ENCODE measurements at regions not wholly inside any gene's neighbourhood (a gene's known extent, or its start where the extent isn't known, plus 50 kb on each side); places are given as distances from the start of the nearest gene placed in this dataset.

DNA sequence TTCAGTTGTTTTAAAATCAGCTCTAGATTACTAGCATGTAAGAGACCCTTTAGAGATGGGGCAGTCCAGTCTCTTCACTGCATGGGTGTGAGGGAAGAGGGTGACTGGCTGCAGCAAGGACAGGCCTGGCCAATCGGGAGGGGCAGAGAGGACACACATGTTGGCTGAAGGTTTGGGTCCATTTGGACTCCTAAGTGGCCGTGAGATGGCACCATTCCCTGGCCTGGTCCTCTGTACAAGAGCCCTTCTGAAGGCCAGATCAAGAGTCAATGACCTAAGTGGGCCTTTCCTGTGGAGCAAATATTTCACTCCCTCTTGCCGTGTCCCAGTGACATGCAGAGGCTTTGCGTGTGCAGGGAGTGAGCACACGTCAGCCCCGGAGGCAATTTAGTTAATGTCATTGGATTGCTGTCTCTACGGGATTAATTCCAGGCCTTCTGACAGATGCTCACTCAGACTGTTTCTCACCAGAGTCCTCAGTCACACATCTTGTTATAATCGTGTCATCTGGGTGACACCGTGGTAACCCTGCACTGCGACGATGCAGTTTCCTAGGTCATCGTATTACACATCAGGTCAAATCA is 613.0 kb downstream of the NPHP4 start:
- no peaks in the 10 kb centered on the region for H3K36me3 ChIP-seq (ENCODE audit: control insufficient read depth in 4 of 4, insufficient read depth in 3 of 4, low read depth in 1 of 4, low read length in 3 of 4)
- H3K9me3 ChIP-seq (ENCODE audit: control insufficient read depth in 4 of 4, low read length in 3 of 4): no peaks in the 10 kb centered on the region
- no peak overlapping the region for H3K27ac ChIP-seq (ENCODE audit: low read depth in 1 of 2, low read length in 2 of 2)
- no peak overlapping the region for H3K4me3 ChIP-seq (ENCODE audit: low read depth in 1 of 3, low read length in 3 of 3)
- DNase-seq (ENCODE audit: low spot score): no peak
- no peaks in the 10 kb centered on the region for H3K27me3 ChIP-seq (ENCODE audit: control insufficient read depth in 4 of 4, insufficient read depth in 4 of 4, low read length in 3 of 4)
- WGBS: 82% methylated on average over 12 of the region's 12 CpGs
- no peak overlapping the region for H3K9ac ChIP-seq (ENCODE audit: low read depth in 1 of 2, low read length in 2 of 2)
- no peak for TF ChIP-seq HNF4G (IDR thresholded peaks at IDR 0.05)
- no peak for TF ChIP-seq EGR1 (IDR thresholded peaks at IDR 0.05; ENCODE audit: low read depth in 2 of 2)
- no peak for TF ChIP-seq RXRA (IDR thresholded peaks at IDR 0.05)
- TF ChIP-seq, protein P1, sequence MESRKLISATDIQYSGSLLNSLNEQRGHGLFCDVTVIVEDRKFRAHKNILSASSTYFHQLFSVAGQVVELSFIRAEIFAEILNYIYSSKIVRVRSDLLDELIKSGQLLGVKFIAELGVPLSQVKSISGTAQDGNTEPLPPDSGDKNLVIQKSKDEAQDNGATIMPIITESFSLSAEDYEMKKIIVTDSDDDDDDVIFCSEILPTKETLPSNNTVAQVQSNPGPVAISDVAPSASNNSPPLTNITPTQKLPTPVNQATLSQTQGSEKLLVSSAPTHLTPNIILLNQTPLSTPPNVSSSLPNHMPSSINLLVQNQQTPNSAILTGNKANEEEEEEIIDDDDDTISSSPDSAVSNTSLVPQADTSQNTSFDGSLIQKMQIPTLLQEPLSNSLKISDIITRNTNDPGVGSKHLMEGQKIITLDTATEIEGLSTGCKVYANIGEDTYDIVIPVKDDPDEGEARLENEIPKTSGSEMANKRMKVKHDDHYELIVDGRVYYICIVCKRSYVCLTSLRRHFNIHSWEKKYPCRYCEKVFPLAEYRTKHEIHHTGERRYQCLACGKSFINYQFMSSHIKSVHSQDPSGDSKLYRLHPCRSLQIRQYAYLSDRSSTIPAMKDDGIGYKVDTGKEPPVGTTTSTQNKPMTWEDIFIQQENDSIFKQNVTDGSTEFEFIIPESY (IDR thresholded peaks at IDR 0.05): no peak
- TF ChIP-seq GABPA (IDR thresholded peaks at IDR 0.05 in 1 of 2, conservative IDR thresholded peaks at IDR 0.05 in 1 of 2): no peak
- TF ChIP-seq, protein P2, sequence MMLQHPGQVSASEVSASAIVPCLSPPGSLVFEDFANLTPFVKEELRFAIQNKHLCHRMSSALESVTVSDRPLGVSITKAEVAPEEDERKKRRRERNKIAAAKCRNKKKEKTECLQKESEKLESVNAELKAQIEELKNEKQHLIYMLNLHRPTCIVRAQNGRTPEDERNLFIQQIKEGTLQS (IDR thresholded peaks at IDR 0.05): no peak
- no peak for TF ChIP-seq JUND (IDR thresholded peaks at IDR 0.05)
- TF ChIP-seq, protein P3, sequence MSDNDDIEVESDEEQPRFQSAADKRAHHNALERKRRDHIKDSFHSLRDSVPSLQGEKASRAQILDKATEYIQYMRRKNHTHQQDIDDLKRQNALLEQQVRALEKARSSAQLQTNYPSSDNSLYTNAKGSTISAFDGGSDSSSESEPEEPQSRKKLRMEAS (IDR thresholded peaks at IDR 0.05): no peak
- no peak for TF ChIP-seq FOXA1 (IDR thresholded peaks at IDR 0.05)
- TF ChIP-seq, protein P4, sequence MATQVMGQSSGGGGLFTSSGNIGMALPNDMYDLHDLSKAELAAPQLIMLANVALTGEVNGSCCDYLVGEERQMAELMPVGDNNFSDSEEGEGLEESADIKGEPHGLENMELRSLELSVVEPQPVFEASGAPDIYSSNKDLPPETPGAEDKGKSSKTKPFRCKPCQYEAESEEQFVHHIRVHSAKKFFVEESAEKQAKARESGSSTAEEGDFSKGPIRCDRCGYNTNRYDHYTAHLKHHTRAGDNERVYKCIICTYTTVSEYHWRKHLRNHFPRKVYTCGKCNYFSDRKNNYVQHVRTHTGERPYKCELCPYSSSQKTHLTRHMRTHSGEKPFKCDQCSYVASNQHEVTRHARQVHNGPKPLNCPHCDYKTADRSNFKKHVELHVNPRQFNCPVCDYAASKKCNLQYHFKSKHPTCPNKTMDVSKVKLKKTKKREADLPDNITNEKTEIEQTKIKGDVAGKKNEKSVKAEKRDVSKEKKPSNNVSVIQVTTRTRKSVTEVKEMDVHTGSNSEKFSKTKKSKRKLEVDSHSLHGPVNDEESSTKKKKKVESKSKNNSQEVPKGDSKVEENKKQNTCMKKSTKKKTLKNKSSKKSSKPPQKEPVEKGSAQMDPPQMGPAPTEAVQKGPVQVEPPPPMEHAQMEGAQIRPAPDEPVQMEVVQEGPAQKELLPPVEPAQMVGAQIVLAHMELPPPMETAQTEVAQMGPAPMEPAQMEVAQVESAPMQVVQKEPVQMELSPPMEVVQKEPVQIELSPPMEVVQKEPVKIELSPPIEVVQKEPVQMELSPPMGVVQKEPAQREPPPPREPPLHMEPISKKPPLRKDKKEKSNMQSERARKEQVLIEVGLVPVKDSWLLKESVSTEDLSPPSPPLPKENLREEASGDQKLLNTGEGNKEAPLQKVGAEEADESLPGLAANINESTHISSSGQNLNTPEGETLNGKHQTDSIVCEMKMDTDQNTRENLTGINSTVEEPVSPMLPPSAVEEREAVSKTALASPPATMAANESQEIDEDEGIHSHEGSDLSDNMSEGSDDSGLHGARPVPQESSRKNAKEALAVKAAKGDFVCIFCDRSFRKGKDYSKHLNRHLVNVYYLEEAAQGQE (IDR thresholded peaks at IDR 0.05): no peak
- TF ChIP-seq, protein P5, sequence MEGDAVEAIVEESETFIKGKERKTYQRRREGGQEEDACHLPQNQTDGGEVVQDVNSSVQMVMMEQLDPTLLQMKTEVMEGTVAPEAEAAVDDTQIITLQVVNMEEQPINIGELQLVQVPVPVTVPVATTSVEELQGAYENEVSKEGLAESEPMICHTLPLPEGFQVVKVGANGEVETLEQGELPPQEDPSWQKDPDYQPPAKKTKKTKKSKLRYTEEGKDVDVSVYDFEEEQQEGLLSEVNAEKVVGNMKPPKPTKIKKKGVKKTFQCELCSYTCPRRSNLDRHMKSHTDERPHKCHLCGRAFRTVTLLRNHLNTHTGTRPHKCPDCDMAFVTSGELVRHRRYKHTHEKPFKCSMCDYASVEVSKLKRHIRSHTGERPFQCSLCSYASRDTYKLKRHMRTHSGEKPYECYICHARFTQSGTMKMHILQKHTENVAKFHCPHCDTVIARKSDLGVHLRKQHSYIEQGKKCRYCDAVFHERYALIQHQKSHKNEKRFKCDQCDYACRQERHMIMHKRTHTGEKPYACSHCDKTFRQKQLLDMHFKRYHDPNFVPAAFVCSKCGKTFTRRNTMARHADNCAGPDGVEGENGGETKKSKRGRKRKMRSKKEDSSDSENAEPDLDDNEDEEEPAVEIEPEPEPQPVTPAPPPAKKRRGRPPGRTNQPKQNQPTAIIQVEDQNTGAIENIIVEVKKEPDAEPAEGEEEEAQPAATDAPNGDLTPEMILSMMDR (IDR thresholded peaks at IDR 0.05; ENCODE audit: low read depth, low read length, missing input control): no peak
- TF ChIP-seq FOXA2 (IDR thresholded peaks at IDR 0.05): no peak
- TF ChIP-seq YY1 (IDR thresholded peaks at IDR 0.05): no peak
- no peak for TF ChIP-seq SP1 (IDR thresholded peaks at IDR 0.05)
- TF ChIP-seq RAD21 (IDR thresholded peaks at IDR 0.05): no peak
- TF ChIP-seq TAF1 (conservative IDR thresholded peaks at IDR 0.05): no peak
- no peak for TF ChIP-seq HNF4A (conservative IDR thresholded peaks at IDR 0.05)
- peaks cover 0 to 9% (median 3%) of the 10 kb centered on the region in 4 donors for H3K4me1 ChIP-seq (ENCODE audit: control insufficient read depth in 4 of 4, insufficient read depth in 4 of 4, low read length in 3 of 4)
